Right lobe of liver (tissue), 4 donors: ENCODE measurements at regions not wholly inside any gene's neighbourhood (a gene's known extent, or its start where the extent isn't known, plus 50 kb on each side); places are given as distances from the start of the nearest gene placed in this dataset.

ENCODE experiments used
- CTCF ChIP-seq, 4 donors: fragments of 200-600 bp in 3 of 4; fragments of 450-650 bp in 1 of 4; IDR thresholded peaks; one replicate each; pipeline versions ENCODE4 v1.5.1 to v1.8.0; 2016 to 2022; ENCODE audit warnings: antibody characterized with exemption in 4 of 4, mild to moderate bottlenecking in 2 of 4
- POLR2A ChIP-seq: fragments of 450-650 bp; IDR thresholded peaks from one replicate; pipeline ENCODE4 v1.6.1; 2017; ENCODE audit warnings: antibody characterized with exemption, mild to moderate bottlenecking
- donor health status: DM: no; HTN: no; CAD: no.
- donor health status: DM: no; HTN: no; CAD: no.
- donor health status: DM: no; HTN: yes; CAD: no.

GRCh38 chr1:104358086-104358485 is 608.4 kb downstream of the AMY1C start:
- no peak for TF ChIP-seq CTCF (IDR thresholded peaks at IDR 0.05)
- no peak for TF ChIP-seq POLR2A
